HepG2 (cell line): ENCODE measurements at regions not wholly inside any gene's neighbourhood (a gene's known extent, or its start where the extent isn't known, plus 50 kb on each side); places are given as distances from the start of the nearest gene placed in this dataset.

Source experiments
- ATAC-seq: fragments of 200-7000 bp; cut with Tn5 transposase; 3 replicates; pipeline ENCODE4 v1.9.1; 2020; ENCODE audit warnings: mild to moderate bottlenecking, moderate library complexity
- BruUV-seq: library from RNA; stranded (reverse); fragments of 400-500 nt; replicated peaks from 2 replicates; lab custom pipeline; 2021; lab: Mats Ljungman, UMichigan
- CTCF ChIA-PET: fragments of 300-600 bp; formaldehyde crosslinking; extraction: SDS; loops from one replicate; lab custom pipeline; 2021; ENCODE audit warnings: low total read pairs, inconsistent platforms, low intra/inter-chr PET ratio; lab: Yijun Ruan, JAX
- POLR2A ChIA-PET: fragments of 350-600 bp; sonication (Branson Sonifier 250); formaldehyde crosslinking; loops from one replicate; lab custom pipeline; 2020; ENCODE audit warnings: antibody characterized with exemption, inconsistent platforms; lab: Yijun Ruan, JAX
- DNase-seq: peaks from one replicate; pipeline ENCODE4 v3.0.0-alpha.2; 2015; ENCODE audit warnings: low spot score
- FAIRE-seq: peaks from 3 replicates; lab custom pipeline; 2011; peaks lifted over from hg19 to GRCh38; lab: Jason Lieb, UNC
- H2AFZ ChIP-seq: one replicate; pipeline ENCODE4 v1.6.1; 2011; ENCODE audit warnings: low read length, inconsistent platforms
- H3K27ac ChIP-seq: fragments of 300-600 bp; 3 replicates; pipeline ENCODE4 v1.8.0; 2011; ENCODE audit warnings: mixed run types, mild to moderate bottlenecking, mixed read lengths, low read length, inconsistent platforms; ENCODE audit not compliant: insufficient read depth; ENCODE audit errors: extremely low read length
- H3K27me3 ChIP-seq, 2 experiments: fragments of 200-600 bp in 1 of 2; 2 replicates in 1 of 2; 3 replicates in 1 of 2; pipeline versions ENCODE4 v1.6.0 to v1.8.0; 2011; ENCODE audit warnings: low read length in 2 of 2, mild to moderate bottlenecking in 2 of 2, moderate library complexity in 2 of 2, inconsistent platforms in 1 of 2; ENCODE audit not compliant: insufficient read depth in 2 of 2, control insufficient read depth in 1 of 2
- H3K36me3 ChIP-seq, 2 experiments: fragments of 200-600 bp in 1 of 2; replicated peaks in 1 of 2; 2 replicates in 1 of 2; 3 replicates in 1 of 2; pipeline versions ENCODE4 v1.5.1 to v1.8.0; 2011; ENCODE audit warnings: low read length in 2 of 2, inconsistent platforms in 1 of 2; ENCODE audit not compliant: insufficient read depth in 2 of 2, control insufficient read depth in 1 of 2
- H3K4me1 ChIP-seq: 2 replicates; pipeline ENCODE4 v1.5.1; 2012; ENCODE audit warnings: low read length, inconsistent platforms; ENCODE audit not compliant: insufficient read depth
- H3K4me2 ChIP-seq: 2 replicates; pipeline ENCODE4 v1.6.0; 2011; ENCODE audit warnings: low read depth, low read length, inconsistent platforms
- H3K4me3 ChIP-seq, 3 experiments: fragments of 200-600 bp in 1 of 3; sonication (generic), shearing (Covaris generic) in 1 of 3; replicated peaks in 1 of 3; 2 replicates each; pipeline ENCODE4 v1.5.1; 2011 to 2016; ENCODE audit warnings: low read length in 3 of 3, inconsistent platforms in 2 of 3, low read depth in 2 of 3, mild to moderate bottlenecking in 2 of 3, control low read depth in 1 of 3, mixed read lengths in 1 of 3; ENCODE audit not compliant: insufficient read depth in 1 of 3
- H3K79me2 ChIP-seq: one replicate; pipeline ENCODE4 v1.6.1; 2011; ENCODE audit warnings: low read length, inconsistent platforms; ENCODE audit not compliant: insufficient read depth
- H3K9ac ChIP-seq: 2 replicates; pipeline ENCODE4 v1.6.0; 2011; ENCODE audit warnings: mild to moderate bottlenecking, low read depth, low read length, inconsistent platforms; ENCODE audit not compliant: insufficient read depth
- H3K9me3 ChIP-seq: 2 replicates; pipeline ENCODE4 v1.5.1; 2012; ENCODE audit warnings: mild to moderate bottlenecking, low read length
- H4K20me1 ChIP-seq: 2 replicates; pipeline ENCODE4 v1.6.0; 2011; ENCODE audit warnings: inconsistent platforms, mild to moderate bottlenecking, low read length, moderate library complexity; ENCODE audit not compliant: insufficient read depth
- CAMTA2 ChIP-seq: sonication (generic); formaldehyde crosslinking; IDR thresholded peaks from 2 replicates; pipeline ENCODE4 v1.4.0; 2020; ENCODE audit warnings: mild to moderate bottlenecking, missing genetic modification reagents, borderline replicate concordance
- CBX1 ChIP-seq: IDR thresholded peaks from one replicate; pipeline ENCODE4 v1.6.1; 2016; ENCODE audit warnings: antibody characterized with exemption, low read depth
- CHD2 ChIP-seq: IDR thresholded peaks from 2 replicates; pipeline ENCODE4 v1.6.1; 2011; ENCODE audit warnings: low read depth, low read length, improper control_type of control experiment
- SRSF1 ChIP-seq: fragments of 200-400 bp; formaldehyde crosslinking; optimal IDR thresholded peaks from 2 replicates; pipeline ENCODE3; 2017; ENCODE audit warnings: mild to moderate bottlenecking, low read depth, low read length, moderate library complexity
- YY1 ChIP-seq: IDR thresholded peaks from 2 replicates; pipeline ENCODE4 v1.6.1; 2011; ENCODE audit warnings: low read length, low read depth, moderate library complexity, mild to moderate bottlenecking; ENCODE audit not compliant: insufficient read depth, insufficient replicate concordance
- ZEB1 ChIP-seq: IDR thresholded peaks from 2 replicates; pipeline ENCODE4 v1.6.1; 2012; ENCODE audit warnings: mild to moderate bottlenecking, low read depth, inconsistent platforms; ENCODE audit not compliant: insufficient replicate concordance
- ZNF17 ChIP-seq: sonication (generic); formaldehyde crosslinking; IDR thresholded peaks from 2 replicates; pipeline ENCODE4 v1.5.0; 2020; ENCODE audit warnings: mild to moderate bottlenecking, missing genetic modification reagents
- ZNF569 ChIP-seq: sonication (generic); formaldehyde crosslinking; IDR thresholded peaks from 2 replicates; pipeline ENCODE4 v1.5.0; 2020; ENCODE audit warnings: mild to moderate bottlenecking, missing genetic modification reagents, moderate library complexity, borderline replicate concordance
- WGBS: methylation state at CpG from one replicate; pipeline ENCODE4 v1.1.6; 2017; ENCODE audit warnings: low lambda C conversion rate; 5-methylcytosine and 5-hydroxymethylcytosine counted together
- in situ Hi-C: cut with HindIII; loops from 2 replicates; pipeline ENCODE4 v1.10.0; 2017; ENCODE audit warnings: low pct_unique_long_range_greater_than_20kb; ENCODE audit not compliant: extremely low pct_ligation_motif_present
- intact Hi-C: fragments of 100-400 bp; cut with micrococcal nuclease; formaldehyde crosslinking; loops from one replicate; pipeline ENCODE4 v1.10.0; 2022; ENCODE audit not compliant: unreplicated experiment
- TF ChIP-seq, protein P1 (sequence below), 2 experiments: sonication (generic) in 1 of 2; formaldehyde crosslinking in 1 of 2; IDR thresholded peaks; 2 replicates each; pipeline versions ENCODE4 v1.5.1 to v1.6.1; 2011 to 2020; ENCODE audit warnings: borderline replicate concordance in 1 of 2, low read depth in 1 of 2, low read length in 1 of 2, mild to moderate bottlenecking in 1 of 2, missing genetic modification reagents in 1 of 2, moderate library complexity in 1 of 2
- TF ChIP-seq, protein P2 (sequence below): sonication (generic); formaldehyde crosslinking; IDR thresholded peaks from 2 replicates; pipeline ENCODE4 v1.4.0; 2020; ENCODE audit warnings: mild to moderate bottlenecking, missing genetic modification reagents
- TF ChIP-seq, protein P3 (sequence below), 2 experiments: sonication (generic) in 1 of 2; formaldehyde crosslinking in 1 of 2; IDR thresholded peaks; 2 replicates each; pipeline versions ENCODE4 v1.6.1 to v1.9.0; 2014 to 2022; ENCODE audit warnings: antibody characterized with exemption in 1 of 2, borderline replicate concordance in 1 of 2, inconsistent platforms in 1 of 2, low read depth in 1 of 2, missing genetic modification reagents in 1 of 2

GRCh38 chr4:34250562-34250961 is 1993.8 kb downstream of the ARAP2 start:
- DNase-seq = no peak
- H3K9ac ChIP-seq = no peak overlapping the region
- H3K79me2 ChIP-seq = no peaks in the 10 kb centered on the region
- H3K27ac ChIP-seq = no peak overlapping the region
- H3K9me3 ChIP-seq = peaks cover 52% of the 10 kb centered on the region
- no peaks in the 10 kb centered on the region for H3K27me3 ChIP-seq
- WGBS = 0% methylated on average over 1 of the region's 1 CpG
- H3K36me3 ChIP-seq = no peaks in the 10 kb centered on the region
- no peak for ATAC-seq
- no peak overlapping the region for H3K4me2 ChIP-seq
- H2AFZ ChIP-seq = no peak overlapping the region
- H3K4me3 ChIP-seq = no peak overlapping the region
- intact Hi-C loops = no loop called here
- no peaks in the 10 kb centered on the region for H4K20me1 ChIP-seq
- in situ Hi-C loops = no loop called here
- no peaks in the 10 kb centered on the region for H3K4me1 ChIP-seq
- BruUV-seq = no TSS peak
- no peak for FAIRE-seq
- CTCF ChIA-PET = no interaction called here
- POLR2A ChIA-PET = no interaction called here
- TF ChIP-seq CAMTA2 (CRISPR knock-in tag) = no peak
- no peak for TF ChIP-seq ZNF17 (CRISPR knock-in tag)
- no peak for TF ChIP-seq ZEB1
- no peak for TF ChIP-seq CBX1
- no peak for TF ChIP-seq ZNF569 (CRISPR knock-in tag)
- TF ChIP-seq, protein P1, sequence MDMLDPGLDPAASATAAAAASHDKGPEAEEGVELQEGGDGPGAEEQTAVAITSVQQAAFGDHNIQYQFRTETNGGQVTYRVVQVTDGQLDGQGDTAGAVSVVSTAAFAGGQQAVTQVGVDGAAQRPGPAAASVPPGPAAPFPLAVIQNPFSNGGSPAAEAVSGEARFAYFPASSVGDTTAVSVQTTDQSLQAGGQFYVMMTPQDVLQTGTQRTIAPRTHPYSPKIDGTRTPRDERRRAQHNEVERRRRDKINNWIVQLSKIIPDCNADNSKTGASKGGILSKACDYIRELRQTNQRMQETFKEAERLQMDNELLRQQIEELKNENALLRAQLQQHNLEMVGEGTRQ (IDR thresholded peaks at IDR 0.05; ENCODE audit: low read depth, low read length) = no peak
- TF ChIP-seq, protein P1 (CRISPR knock-in tag; IDR thresholded peaks at IDR 0.05; ENCODE audit: borderline replicate concordance) = no peak
- TF ChIP-seq YY1 = no peak
- TF ChIP-seq, protein P2, sequence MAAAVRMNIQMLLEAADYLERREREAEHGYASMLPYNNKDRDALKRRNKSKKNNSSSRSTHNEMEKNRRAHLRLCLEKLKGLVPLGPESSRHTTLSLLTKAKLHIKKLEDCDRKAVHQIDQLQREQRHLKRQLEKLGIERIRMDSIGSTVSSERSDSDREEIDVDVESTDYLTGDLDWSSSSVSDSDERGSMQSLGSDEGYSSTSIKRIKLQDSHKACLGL (CRISPR knock-in tag) = no peak
- TF ChIP-seq, protein P3, sequence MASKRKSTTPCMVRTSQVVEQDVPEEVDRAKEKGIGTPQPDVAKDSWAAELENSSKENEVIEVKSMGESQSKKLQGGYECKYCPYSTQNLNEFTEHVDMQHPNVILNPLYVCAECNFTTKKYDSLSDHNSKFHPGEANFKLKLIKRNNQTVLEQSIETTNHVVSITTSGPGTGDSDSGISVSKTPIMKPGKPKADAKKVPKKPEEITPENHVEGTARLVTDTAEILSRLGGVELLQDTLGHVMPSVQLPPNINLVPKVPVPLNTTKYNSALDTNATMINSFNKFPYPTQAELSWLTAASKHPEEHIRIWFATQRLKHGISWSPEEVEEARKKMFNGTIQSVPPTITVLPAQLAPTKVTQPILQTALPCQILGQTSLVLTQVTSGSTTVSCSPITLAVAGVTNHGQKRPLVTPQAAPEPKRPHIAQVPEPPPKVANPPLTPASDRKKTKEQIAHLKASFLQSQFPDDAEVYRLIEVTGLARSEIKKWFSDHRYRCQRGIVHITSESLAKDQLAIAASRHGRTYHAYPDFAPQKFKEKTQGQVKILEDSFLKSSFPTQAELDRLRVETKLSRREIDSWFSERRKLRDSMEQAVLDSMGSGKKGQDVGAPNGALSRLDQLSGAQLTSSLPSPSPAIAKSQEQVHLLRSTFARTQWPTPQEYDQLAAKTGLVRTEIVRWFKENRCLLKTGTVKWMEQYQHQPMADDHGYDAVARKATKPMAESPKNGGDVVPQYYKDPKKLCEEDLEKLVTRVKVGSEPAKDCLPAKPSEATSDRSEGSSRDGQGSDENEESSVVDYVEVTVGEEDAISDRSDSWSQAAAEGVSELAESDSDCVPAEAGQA (IDR thresholded peaks at IDR 0.05; ENCODE audit: low read depth) = no peak
- TF ChIP-seq, protein P3 (CRISPR knock-in tag; IDR thresholded peaks at IDR 0.05; ENCODE audit: borderline replicate concordance) = no peak
- no peak for TF ChIP-seq CHD2
- no peak for TF ChIP-seq SRSF1
